Trophoblast cell (in vitro differentiated cells and primary cell): ENCODE measurements at regions not wholly inside any gene's neighbourhood (a gene's known extent, or its start where the extent isn't known, plus 50 kb on each side); places are given as distances from the start of the nearest gene placed in this dataset.

Experiments used
- DNase-seq, 2 donors: peaks; one replicate each; pipeline ENCODE4 v3.0.0-alpha.2; 2016
- H2AFZ ChIP-seq: 2 replicates; pipeline ENCODE4 v1.6.1; 2013; ENCODE audit warnings: low read length, moderate library complexity, mild to moderate bottlenecking; ENCODE audit not compliant: insufficient read depth, poor library complexity
- H2AK5ac ChIP-seq: 2 replicates; pipeline ENCODE4 v1.6.1; 2013; ENCODE audit warnings: mild to moderate bottlenecking, low read length
- H2BK120ac ChIP-seq: 2 replicates; pipeline ENCODE4 v1.6.1; 2013; ENCODE audit warnings: low read length, mild to moderate bottlenecking, moderate library complexity; ENCODE audit not compliant: insufficient read depth, poor library complexity
- H2BK12ac ChIP-seq: 2 replicates; pipeline ENCODE4 v1.6.1; 2013; ENCODE audit warnings: mild to moderate bottlenecking, low read length, moderate library complexity
- H2BK5ac ChIP-seq: 2 replicates; pipeline ENCODE4 v1.6.1; 2013; ENCODE audit warnings: low read length, low read depth, moderate library complexity, mild to moderate bottlenecking; ENCODE audit not compliant: poor library complexity
- H3K14ac ChIP-seq: 2 replicates; pipeline ENCODE4 v1.6.1; 2013; ENCODE audit warnings: mild to moderate bottlenecking, low read length
- H3K18ac ChIP-seq: 2 replicates; pipeline ENCODE4 v1.6.1; 2013; ENCODE audit warnings: mild to moderate bottlenecking, low read length
- H3K23ac ChIP-seq: 2 replicates; pipeline ENCODE4 v1.6.1; 2013; ENCODE audit warnings: low read length
- H3K27ac ChIP-seq: 2 replicates; pipeline ENCODE4 v1.5.1; 2013; ENCODE audit warnings: low read depth, mild to moderate bottlenecking, inconsistent platforms, low read length, moderate library complexity
- H3K27me3 ChIP-seq: 2 replicates; pipeline ENCODE4 v1.6.1; 2013; ENCODE audit warnings: inconsistent platforms, mild to moderate bottlenecking, low read length, moderate library complexity; ENCODE audit not compliant: insufficient read depth
- H3K36me3 ChIP-seq, 2 experiments: 1 replicate in 1 of 2; 2 replicates in 1 of 2; pipeline ENCODE4 v1.6.1; 2013; ENCODE audit warnings: low read length in 2 of 2, mild to moderate bottlenecking in 2 of 2, moderate library complexity in 1 of 2; ENCODE audit not compliant: insufficient read depth in 2 of 2, control insufficient read depth in 1 of 2
- H3K4ac ChIP-seq: 2 replicates; pipeline ENCODE4 v1.6.1; 2013; ENCODE audit warnings: low read depth, mild to moderate bottlenecking, low read length, moderate library complexity
- H3K4me1 ChIP-seq, 2 experiments: 1 replicate in 1 of 2; 2 replicates in 1 of 2; pipeline ENCODE4 v1.6.1; 2013; ENCODE audit warnings: low read length in 2 of 2, mild to moderate bottlenecking in 2 of 2, moderate library complexity in 1 of 2; ENCODE audit not compliant: insufficient read depth in 2 of 2, control insufficient read depth in 1 of 2
- H3K4me2 ChIP-seq: 2 replicates; pipeline ENCODE4 v1.6.1; 2013; ENCODE audit warnings: inconsistent platforms, mild to moderate bottlenecking, low read length, moderate library complexity
- H3K4me3 ChIP-seq: 2 replicates; pipeline ENCODE4 v1.5.1; 2013; ENCODE audit warnings: mild to moderate bottlenecking, low read depth, low read length, inconsistent platforms
- H3K79me1 ChIP-seq: one replicate; pipeline ENCODE4 v1.6.1; 2013; ENCODE audit warnings: low read length
- H3K79me2 ChIP-seq: 2 replicates; pipeline ENCODE4 v1.6.1; 2013; ENCODE audit warnings: low read length, mild to moderate bottlenecking; ENCODE audit not compliant: control insufficient read depth, insufficient read depth, poor library complexity
- H3K9ac ChIP-seq: 2 replicates; pipeline ENCODE4 v1.6.1; 2013; ENCODE audit warnings: mild to moderate bottlenecking, low read length
- H3K9me3 ChIP-seq: 2 replicates; pipeline ENCODE4 v1.6.1; 2013; ENCODE audit warnings: low read depth, mild to moderate bottlenecking, control low read depth, inconsistent platforms, low read length; ENCODE audit not compliant: insufficient read depth
- H4K12ac ChIP-seq: 2 replicates; pipeline ENCODE4 v1.6.1; 2013; ENCODE audit warnings: low read depth, mild to moderate bottlenecking, low read length, moderate library complexity
- H4K8ac ChIP-seq: 2 replicates; pipeline ENCODE4 v1.6.1; 2013; ENCODE audit warnings: low read depth, mild to moderate bottlenecking, low read length, moderate library complexity
- H4K91ac ChIP-seq: one replicate; pipeline ENCODE4 v1.6.1; 2013; ENCODE audit warnings: low read depth, mild to moderate bottlenecking, low read length, moderate library complexity
- WGBS: extraction: QIAGEN DNeasy Blood & Tissue Kit; methylation state at CpG from one replicate; pipeline ENCODE4 v1.1.7; 2013; ENCODE audit warnings: missing lambda C conversion rate; ENCODE audit not compliant: insufficient read length, insufficient coverage; ENCODE audit errors: extremely low coverage; 5-methylcytosine and 5-hydroxymethylcytosine counted together

DNA sequence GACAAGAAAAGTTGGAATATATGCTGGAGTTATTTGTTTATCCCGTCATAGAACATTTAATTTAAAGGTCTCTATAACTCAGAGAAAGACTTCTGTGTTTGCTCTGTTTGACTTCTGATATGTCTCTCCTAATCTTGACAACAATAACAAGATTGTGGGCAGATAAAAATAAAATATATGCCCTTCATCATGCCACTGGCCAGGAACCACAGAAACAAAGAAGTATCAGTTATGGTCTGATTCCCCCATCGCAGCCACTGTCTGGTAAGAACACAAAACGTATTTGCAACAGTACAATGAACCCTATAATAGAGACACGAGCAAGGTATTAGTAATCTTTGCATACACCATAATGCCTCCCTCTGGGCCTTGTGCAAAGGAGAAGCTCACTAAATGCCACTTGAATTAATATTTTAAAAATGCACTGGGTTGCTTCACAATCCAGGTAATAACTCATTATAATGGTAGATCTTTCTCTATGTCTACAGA, 1498.3 kb downstream of the CDH11 start:
- Histone ChIP-seq H2BK5ac (no peak overlapping the region), H3K4me1 (no peaks in the 10 kb centered on the region), H3K9me3 (no peaks in the 10 kb centered on the region), H4K91ac (no peak overlapping the region), H3K36me3 (no peaks in the 10 kb centered on the region), H3K27ac (no peak overlapping the region), H3K9ac (no peak overlapping the region), H3K18ac (no peak overlapping the region), H3K79me1 (no peaks in the 10 kb centered on the region), H4K8ac (no peak overlapping the region), H2AFZ (no peak overlapping the region), H3K27me3 (no peaks in the 10 kb centered on the region), H3K4me2 (no peak overlapping the region), H3K14ac (no peak overlapping the region), H2BK120ac (no peak overlapping the region), H3K79me2 (no peaks in the 10 kb centered on the region), H3K4me3 (no peak overlapping the region), H3K23ac (no peak overlapping the region), H3K4ac (no peak overlapping the region), H2AK5ac (no peak overlapping the region), H2BK12ac (no peak overlapping the region), H4K12ac (no peak overlapping the region)
- no peak for DNase-seq
- WGBS, result no CpG with 5 or more reads among the region's 4 CpGs

GRCh38 chr16:63618896-63619485, 1502.9 kb downstream of the CDH11 start:
- Histone ChIP-seq H3K4me1 (no peaks in the 10 kb centered on the region), H3K27ac (no peak overlapping the region), H3K9ac (no peak overlapping the region), H3K4me2 (no peak overlapping the region), H2AK5ac (no peak overlapping the region), H2AFZ (no peak overlapping the region), H4K12ac (no peak overlapping the region), H3K9me3 (no peaks in the 10 kb centered on the region), H3K79me1 (no peaks in the 10 kb centered on the region), H4K8ac (no peak overlapping the region), H4K91ac (no peak overlapping the region), H2BK5ac (no peak overlapping the region), H2BK12ac (no peak overlapping the region), H3K14ac (no peak overlapping the region), H2BK120ac (no peak overlapping the region), H3K23ac (no peak overlapping the region), H3K4me3 (no peak overlapping the region), H3K18ac (no peak overlapping the region), H3K36me3 (no peaks in the 10 kb centered on the region), H3K79me2 (no peaks in the 10 kb centered on the region), H3K27me3 (no peaks in the 10 kb centered on the region), H3K4ac (no peak overlapping the region)
- DNase-seq, result no peak
- WGBS, result no CpG with 5 or more reads among the region's 3 CpGs

- Histone ChIP-seq H4K12ac (no peak overlapping the region), H2AK5ac (no peak overlapping the region), H2BK120ac (no peak overlapping the region), H3K79me2 (no peaks in the 10 kb centered on the region), H3K4ac (no peak overlapping the region), H3K4me2 (no peak overlapping the region), H2BK5ac (no peak overlapping the region), H3K18ac (no peak overlapping the region), H3K14ac (no peak overlapping the region), H3K4me1 (no peaks in the 10 kb centered on the region), H3K27ac (no peak overlapping the region), H3K4me3 (no peak overlapping the region), H4K8ac (no peak overlapping the region), H3K79me1 (no peaks in the 10 kb centered on the region), H3K23ac (no peak overlapping the region), H4K91ac (no peak overlapping the region), H3K27me3 (no peaks in the 10 kb centered on the region), H3K36me3 (no peaks in the 10 kb centered on the region), H3K9me3 (no peaks in the 10 kb centered on the region), H2AFZ (no peak overlapping the region), H2BK12ac (no peak overlapping the region), H3K9ac (no peak overlapping the region)
- WGBS, result no CpG with 5 or more reads among the region's 16 CpGs
- DNase-seq, result no peak
Measured at GRCh38 chr16:63617990-63618763, 1503.7 kb downstream of the CDH11 start.

DNA sequence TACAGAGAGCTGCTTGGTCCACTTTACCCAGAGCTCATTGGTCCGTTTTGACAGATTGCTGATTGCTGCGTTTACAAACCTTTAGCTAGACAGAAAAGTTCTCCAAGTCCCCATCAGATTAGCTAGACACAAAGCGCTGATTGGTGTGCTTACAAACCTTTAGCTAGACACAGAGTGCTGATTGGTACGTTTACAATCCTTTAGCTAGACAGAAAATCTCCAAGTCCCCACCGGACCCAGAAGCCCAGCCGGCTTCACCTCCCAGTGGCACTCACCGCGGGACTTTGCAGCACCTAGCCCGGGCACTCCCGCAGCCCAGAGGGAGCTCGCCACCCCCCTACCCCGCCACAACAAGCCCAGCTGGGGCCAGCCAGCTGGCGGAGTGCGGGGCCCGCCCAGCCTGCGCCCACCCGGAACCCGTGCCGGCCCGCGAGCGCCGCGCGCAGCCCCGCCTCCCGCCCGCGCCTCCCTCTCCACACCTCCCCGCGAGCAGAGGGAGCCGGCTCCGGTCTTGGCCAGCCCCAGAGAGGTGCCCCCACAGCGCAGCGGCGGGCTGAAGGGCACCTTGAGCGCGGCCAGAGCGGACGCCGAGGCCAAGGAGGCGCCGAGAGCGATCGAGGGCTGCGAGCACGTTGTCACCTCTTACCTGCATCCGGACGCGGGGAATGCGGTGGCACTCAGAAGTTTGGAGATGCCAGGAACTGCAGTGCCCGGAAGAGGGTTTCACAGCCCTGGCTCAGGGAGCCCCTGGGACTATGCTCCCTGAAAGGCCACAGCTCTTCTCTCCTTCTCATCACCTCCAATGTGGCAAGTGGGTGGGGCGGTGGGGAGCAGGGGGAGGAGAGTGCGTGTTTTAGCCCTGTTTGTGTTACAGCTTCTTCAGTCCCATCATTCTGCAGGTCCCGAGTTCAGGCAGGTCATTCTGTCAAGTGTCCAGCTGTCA, 1504.5 kb downstream of the CDH11 start:
- Histone ChIP-seq H3K9me3 (no peaks in the 10 kb centered on the region), H4K8ac (no peak overlapping the region), H3K23ac (no peak overlapping the region), H3K4me3 (no peak overlapping the region), H2BK120ac (no peak overlapping the region), H3K36me3 (no peaks in the 10 kb centered on the region), H2BK12ac (no peak overlapping the region), H2AK5ac (no peak overlapping the region), H3K14ac (no peak overlapping the region), H3K4me2 (no peak overlapping the region), H2BK5ac (no peak overlapping the region), H3K18ac (no peak overlapping the region), H2AFZ (no peak overlapping the region), H4K12ac (no peak overlapping the region), H4K91ac (no peak overlapping the region), H3K79me2 (no peaks in the 10 kb centered on the region), H3K79me1 (no peaks in the 10 kb centered on the region), H3K27me3 (no peaks in the 10 kb centered on the region), H3K4me1 (no peaks in the 10 kb centered on the region), H3K9ac (no peak overlapping the region), H3K4ac (no peak overlapping the region), H3K27ac (no peak overlapping the region)
- no peak for DNase-seq
- WGBS, result no CpG with 5 or more reads among the region's 55 CpGs
